DMS79 treated with DMSO at 0.1 percent for 48 hours (cell line): ENCODE measurements at regions not wholly inside any gene's neighbourhood (a gene's known extent, or its start where the extent isn't known, plus 50 kb on each side); places are given as distances from the start of the nearest gene placed in this dataset.
"Not testable (repeated sequence)": the region's sequence is repeated elsewhere in the genome, so short reads cannot be mapped to it uniquely, and the experiment has no call there.

ENCODE experiments used
- DNase-seq: peaks from one replicate; lab custom pipeline; 2025; lab: John Stamatoyannopoulos, UW

DNA sequence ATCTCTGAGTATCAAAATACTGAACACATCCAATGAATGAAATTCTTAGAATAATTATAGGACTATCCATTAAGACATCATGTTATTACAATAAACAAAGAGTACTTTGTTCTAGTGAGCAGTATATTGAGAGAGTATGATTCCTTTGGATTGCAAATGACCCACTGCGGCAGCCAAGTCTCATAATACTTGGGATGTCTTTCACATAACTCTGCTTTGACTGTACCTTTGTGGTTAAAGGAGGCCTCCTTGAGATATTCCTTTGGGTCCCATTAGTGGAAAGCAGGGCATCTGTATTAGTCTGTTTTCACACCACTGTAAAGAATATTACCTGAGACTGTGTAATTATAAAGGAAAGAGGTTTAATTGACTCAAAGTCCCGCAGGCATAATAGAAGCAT, 593.8 kb downstream of the TRHDE start:
- DNase-seq = no peak

DNA sequence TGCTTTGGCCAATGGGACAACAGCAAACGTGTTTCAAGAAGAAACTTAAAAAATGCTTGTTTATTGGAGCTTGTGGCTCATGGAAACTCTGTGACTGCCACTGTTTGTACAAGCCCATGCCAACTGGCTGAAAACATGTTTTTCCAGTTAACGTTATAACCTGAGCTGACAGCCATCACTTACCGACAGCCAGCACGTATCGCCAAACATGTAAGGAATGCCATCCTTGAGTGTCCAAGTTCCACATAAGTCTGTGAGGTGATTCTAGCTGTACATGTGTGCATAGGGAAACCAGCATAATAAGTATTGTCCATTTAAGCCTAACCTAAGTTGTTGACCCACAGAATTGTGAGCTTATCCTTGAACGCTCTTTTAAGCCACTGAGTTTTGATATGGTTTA, 596.9 kb downstream of the TRHDE start:
- no peak for DNase-seq

DNA sequence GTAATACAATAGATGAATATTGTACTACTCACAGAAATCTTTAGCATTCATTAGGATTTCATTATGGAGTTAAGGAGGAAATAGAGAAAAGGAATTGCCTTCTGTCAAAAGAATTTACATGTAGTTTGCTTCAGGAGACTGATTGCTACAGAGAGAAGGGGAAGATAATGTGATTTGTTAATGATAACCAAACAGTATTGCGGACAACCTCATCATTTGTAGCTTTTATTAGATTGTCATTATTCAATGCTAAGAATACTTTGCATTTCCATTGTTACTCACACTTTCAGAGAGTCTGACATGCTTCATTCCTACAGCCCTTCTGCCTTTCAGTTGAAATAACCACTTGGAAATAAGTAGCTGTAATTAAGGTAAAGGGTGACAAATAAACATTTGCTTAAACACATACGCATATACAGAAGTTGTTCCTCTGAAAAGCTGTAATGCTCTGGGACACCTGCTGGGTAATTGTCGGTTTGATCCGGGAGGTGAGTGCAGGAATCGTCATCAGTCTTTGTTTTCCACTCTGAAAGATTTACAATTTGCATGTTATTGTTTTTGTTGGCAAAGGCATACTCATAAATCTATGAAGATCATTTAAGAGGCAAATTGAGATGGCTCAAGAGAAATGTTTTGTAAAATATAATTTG, 600.2 kb downstream of the TRHDE start:
- no peak for DNase-seq

DNA sequence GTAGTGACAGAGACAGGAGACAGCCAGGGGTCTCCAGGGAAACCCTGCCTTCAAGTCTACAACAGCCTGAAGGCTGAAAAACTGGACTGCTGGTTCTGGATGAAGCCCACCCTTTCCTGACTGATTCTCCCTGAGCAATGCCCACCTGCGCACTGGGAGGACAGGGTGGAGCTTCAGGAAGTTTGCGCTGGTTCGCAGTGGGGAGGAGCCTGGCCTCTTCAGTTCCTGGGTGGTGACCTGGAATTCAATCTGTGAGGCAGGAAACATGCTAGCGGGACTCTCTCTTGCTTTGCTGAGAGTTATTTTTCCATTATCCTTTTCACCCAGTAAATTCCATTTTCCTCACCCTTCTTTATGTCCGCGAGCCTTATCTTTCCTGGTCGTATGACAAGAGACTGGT, 600.8 kb downstream of the TRHDE start:
- DNase-seq = no peak

DNA sequence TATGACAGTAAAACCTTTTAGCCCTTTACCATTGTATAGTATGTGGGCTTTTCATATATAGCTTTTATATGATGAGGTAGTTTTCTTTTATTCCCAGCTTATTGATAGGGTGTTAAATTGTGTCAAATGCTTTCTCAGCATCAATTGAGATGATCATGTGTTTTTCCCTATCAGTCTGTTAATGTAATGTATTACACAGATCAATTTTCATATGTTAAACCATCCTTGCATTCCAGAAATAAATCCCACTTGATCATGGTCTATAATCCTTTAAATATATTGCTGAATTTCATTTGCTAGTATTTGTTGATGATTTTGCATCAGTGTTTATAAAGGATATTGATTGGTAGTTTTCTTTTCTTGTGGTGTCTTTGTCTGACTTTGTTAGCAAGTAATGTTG, 603.9 kb downstream of the TRHDE start:
- DNase-seq = no peak

DNA sequence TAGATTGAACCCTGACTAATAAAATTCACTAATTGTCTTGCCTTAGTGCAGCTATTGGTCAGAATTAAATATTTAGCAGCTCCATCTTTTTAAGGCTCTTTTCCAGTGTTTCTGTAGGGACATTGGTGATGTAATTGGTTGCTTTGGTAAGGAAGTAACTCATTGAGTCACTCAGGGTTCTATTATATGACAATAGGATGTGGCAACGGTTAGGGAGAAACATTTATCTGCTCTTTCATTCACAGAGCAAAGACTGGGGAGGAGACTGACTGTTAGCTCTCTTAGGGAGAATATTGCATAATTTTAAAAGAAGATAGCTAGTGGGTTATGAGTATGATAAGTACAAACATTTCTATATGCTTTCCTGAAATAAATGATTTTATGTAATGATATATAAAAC, 616.5 kb downstream of the TRHDE start:
- DNase-seq = no peak

DNA sequence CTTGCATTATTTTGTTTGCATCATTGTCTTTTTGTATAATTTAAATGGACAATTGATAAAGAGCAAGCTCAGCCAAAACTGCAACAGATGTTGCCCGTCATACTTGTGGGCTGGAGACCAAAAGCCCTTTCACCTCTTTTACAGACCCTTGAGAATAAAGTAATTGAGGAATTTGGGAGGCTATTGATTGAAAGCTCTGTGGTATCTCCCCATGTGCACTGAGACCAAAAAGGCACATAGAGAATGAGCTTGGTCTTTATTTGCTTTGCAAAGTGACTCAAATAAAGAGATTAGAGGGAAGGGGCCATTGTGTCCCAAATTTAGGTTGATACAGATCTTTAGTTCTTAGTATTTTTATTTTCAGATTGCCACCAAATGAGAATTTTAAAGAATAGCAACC, 617.6 kb downstream of the TRHDE start:
- DNase-seq = no peak

DNA sequence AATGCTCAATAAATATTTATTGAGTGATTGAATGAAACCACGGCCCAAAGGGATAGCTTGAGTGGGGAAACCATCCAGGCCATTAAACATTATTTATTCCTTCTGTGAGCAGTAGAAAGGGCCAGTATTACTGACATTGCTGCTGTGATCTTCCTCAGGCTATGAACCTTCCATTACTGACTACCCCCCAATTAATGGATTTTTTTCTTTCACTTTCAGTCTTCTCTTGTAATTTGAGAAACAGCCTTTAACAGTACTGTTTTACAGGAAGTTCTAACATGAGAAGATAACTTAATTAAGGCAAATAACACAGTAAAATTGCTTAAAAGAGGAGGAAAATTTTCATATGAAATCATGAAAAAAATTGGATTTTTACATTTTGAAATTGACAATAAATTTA, 629.5 kb downstream of the TRHDE start:
- no peak for DNase-seq

DNA sequence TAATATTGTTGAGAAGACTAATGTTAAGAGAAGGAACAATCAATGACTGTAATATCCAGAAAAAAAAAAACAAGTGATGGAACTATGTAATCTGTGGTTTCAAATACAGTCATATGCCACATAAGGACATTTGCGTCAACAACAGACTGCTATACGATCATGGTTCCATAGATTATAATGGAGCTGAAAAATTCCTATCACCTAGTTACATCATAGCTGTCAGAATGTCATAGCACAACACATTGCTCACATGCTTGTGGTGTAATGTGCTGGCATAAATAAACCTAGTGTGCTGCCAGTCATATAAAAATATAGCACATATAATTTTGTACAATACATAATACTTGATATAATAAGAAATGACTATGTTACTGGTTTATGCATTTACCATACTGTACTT, 653.5 kb downstream of the TRHDE start:
- no peak for DNase-seq

DNA sequence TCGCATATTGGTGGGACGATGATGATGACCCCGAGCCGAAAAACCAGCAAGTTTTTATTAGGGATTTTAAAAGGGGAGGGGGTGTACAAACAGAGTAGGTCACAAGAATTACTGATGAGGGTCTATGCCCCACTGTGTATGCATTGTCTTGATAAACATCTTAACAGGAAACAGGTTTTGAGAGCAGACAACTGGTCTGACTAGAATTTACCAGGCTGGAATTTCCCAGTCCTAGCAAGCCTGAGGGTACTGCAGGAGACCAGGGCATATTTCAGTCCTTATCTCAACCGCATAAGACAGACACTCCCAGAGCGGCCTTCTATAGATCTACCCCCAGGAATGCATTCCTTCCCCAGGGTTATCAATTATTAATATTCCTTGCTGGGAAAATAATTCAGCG, 659.7 kb downstream of the TRHDE start:
- DNase-seq = not testable (repeated sequence)

DNA sequence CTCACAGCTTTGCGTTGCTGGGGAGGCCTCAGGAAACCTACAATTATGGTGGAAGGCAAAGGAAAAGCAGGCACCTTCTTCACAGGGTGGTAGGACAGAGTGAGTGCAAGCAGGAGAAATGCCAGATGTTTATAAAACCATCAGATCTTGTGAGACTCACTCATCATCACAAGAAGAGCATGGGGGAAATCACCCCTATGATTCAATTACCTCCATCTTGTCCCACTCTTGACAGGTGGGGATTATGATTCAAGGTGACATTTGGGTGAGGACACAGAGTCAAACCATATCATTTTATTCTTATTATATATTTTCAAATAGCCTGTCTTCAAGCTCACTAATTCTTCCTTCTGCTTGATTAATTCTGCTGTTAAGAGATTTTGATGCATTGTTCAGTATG, 665.3 kb downstream of the TRHDE start:
- DNase-seq = no peak

DNA sequence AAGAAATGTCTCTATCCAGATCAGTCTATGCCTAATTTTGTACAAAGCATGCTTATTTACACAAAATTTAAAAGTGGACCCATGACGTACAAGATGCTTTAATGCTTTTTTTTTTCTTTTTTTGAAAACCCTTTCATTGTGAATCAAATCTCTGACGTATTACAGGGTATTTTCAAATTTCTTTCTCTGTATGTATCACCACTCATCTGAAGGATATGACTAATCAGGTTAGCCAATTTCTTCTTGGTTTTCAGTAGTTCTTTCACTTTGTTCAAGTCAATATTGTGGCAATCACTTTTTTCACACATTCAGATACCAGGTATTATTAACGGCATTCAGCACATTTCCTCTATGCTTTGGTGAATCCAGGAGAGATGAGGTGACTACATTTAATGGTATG, 685.3 kb downstream of the TRHDE start:
- no peak for DNase-seq

DNA sequence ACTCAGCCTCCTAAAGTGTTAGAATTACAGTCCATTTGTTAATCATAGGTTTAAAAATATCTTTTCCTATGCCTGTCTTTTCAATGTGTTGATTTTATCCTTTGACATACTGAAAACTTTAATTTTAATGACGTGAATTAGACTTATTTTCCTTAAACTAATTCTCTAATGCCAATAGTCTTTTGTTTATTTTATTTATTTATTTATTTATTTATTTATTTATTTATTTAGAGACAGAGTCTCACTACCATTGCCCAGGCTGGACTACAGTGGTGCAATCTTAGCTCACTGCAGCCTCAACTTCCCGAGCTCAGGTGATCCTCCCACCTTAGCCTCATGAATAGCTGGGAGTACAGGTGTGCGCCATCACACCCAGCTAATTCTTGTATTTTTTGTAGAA, 694.5 kb downstream of the TRHDE start:
- no peak for DNase-seq

DNA sequence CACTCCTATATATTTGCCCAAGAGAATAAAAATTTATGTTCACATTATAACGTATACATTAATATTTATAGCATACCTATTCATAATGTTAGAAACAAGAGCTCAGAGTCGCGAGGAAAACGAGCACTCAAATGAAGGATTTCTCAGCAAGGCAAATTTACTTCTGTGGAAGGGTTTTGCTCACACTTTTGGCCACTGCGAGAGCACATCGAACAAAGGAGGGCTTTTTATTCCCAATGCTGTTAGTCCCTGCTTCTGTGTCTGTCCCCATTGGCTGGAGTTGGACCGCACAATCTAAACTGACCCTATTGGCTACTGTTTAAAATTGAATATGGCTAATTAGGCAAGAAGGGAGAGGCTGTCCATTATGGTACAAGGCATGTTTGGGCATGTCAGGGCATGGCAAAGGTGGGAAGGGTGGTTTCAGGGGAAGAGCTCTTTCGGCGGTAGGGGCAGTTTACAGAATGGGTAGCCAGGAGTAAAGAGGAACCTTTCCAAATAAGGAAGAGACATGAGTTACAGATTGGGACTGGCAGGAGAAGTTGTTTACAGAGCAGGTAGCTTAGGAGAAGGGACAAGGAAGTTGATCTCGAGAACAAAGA, 702.9 kb downstream of the TRHDE start:
- DNase-seq = no peak

DNA sequence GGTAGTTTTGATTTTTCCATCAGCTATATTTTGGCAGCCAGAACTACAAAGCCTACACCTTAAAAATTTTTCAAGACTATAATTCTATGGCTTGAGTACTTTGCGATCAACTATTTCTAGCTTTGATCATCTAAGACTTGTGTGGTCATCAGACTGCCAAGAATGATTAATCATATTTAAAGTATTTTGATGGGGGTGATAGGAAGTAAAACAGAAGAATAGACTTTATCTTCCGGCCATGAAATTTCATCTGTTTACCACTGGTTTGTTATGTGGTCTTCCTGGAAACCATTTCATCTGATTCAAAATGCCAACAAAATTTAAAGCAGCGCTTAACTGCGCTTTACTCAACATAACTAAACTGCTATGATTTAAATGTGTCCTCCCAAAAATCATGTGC, 706.8 kb downstream of the TRHDE start:
- no peak for DNase-seq

DNA sequence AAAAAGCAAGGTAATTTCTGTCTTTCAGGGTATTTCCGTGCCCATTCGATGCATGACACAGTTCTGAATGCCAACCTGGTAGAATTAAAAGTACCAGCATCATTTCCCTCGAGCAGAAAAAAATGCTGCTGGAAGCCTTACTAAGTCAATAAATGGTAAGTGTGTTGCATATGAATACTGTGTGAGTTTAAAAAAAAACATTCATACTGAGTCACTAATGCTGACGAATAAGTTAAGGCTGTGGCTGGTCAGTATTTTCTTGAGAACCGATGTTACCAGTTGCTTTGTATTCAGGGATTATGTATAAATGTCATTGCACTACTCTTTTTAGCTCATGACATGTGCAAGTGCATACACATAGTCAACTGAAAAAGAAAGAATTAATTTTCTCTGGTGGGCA, 710.2 kb downstream of the TRHDE start:
- DNase-seq = no peak

DNA sequence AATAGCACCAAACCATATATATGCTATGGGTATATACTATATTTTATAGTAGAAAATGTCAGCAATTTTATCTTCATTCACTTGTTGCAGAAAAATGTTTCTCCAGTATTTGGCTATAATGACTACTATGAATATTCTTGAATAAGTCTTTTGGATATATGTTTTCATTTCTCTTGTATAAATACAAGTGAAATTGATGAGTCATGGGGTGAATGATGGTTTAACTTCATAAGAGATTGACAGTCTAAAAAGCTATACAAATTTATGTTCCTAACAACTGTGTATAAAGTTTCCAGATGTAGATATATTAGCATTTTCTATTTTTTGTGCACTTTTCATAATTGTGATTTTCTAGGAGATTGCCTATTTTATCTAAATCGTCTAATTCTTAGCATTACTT, 714.8 kb downstream of the TRHDE start:
- DNase-seq = no peak

DNA sequence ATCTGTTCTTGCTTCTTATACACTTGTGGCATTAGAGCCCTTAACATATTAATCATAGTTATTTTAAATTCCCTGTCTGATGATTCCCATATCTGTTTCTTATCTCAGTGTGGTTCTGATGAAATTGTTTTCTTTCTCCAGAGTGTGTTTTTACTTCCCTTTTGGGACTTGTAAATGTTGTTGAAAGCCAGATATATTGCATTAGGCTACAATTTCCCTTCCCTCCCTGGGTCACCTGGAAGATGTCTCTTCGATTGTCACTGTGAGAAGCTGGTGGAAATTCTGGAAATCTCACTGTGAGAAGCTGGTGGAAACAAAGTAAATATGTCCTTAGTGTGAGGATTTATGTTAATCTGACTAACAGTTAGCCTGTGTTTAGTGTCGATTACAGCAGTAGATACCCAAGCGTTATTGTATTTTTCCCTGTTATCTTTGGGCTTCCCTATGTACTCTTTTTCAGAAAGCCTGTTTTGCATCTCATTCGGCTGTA, 717.3 kb downstream of the TRHDE start:
- no peak for DNase-seq

DNA sequence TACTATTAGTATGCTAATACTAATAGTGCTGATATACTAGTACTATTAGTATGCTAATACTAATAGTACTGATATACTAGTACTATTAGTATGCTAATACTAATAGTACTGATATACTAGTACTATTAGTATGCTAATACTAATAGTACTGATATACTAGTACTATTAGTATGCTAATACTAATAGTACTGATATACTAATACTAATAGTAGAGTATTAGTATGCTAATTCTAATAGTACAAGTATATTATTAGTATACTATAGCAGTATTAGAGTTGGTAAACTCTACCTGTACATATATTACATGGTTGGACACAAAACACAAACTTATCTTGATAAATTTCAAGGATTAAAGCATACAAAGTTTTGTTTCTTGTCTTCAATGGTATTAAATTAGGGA, 722.9 kb downstream of the TRHDE start:
- not testable (repeated sequence) for DNase-seq

DNA sequence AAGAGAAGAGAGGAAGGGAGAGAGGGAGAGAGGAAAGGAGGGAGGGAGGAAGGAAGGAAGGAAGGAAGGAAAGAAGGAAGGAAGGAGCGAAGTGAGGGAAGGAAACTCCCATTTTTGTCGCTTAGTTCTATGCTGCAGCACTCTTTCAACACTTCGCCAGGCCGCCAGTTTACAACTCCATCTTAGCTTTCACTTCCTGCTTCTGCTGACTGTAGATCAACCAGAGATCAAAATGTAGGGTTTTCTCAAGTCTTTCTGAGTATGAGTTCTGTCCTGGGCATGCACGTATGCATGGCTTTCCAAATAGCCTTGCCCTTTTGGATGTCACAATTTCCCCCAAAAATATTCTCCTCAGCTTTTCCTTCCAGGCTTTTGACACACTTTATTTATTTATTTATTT, 723.4 kb downstream of the TRHDE start:
- no peak for DNase-seq

DNA sequence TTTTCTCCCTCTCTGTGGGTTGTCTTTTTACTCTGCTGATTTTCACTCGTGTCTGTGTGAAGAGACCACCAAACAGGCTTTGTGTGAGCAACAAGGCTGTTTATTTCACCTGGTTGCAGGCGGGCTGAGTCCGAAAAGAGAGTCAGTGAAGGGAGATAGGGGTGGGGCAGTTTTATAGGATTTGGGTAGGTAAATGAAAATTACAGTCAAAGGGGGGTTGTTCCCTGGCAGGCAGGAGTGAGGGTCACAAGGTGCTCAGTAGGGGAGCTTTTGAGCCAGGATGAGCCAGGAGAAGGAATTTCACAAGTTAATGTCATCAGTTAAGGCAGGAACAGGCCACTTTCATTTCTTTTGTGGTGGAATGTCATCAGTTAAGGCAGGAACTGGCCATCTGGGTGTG, 729.6 kb downstream of the TRHDE start:
- DNase-seq = not testable (repeated sequence)

DNA sequence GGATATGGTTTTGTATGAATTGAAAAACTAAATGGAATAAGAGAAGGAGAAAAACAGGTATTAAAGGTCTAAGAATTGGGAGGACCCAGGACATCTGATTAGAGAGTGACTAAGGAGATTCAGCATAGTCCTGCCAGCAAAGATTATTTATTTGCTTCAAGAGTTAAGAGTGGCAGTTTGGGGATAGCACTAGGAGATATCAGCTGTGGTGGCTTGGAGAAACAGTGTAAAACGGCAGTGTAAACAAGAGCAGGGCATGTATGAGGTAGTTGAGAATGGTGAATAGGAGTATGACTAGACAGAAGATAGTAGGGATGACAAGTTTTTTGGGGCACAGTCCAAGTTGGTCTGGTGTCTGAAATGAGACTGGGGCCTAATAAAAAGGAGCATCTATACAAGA, 730.3 kb downstream of the TRHDE start:
- not testable (repeated sequence) for DNase-seq

DNA sequence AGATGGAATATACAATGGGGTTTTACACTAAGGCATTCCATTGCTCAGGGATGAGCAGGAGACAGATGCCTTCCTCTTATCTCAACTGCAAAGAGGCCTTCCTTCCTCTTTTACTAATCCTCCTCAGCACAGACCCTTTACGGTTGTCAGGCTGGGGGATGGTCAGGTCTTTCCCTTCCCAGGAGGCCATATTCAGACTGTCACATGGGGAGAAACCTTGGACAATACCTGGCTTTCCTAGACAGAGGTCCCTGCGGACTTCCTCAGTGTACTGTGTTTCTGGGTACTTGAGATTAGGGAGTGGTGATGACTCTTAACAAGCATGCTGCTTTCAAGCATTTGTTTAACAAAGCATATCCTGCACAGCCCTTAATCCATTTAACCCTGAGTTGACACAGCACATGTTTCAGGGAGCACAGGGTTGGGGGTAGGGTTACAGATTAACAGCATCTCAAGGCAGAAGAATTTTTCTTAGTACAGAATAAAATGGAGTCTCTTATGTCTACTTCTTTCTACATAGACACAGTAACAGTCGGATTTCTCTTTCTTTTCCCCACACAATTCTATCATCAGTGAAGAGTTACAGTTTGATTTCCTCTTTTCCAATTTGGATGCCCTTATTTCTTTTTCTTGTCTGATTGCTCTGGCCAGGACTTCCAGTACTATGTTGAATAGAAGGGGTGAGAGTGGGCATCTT, 737.1 kb downstream of the TRHDE start:
- not testable (repeated sequence) for DNase-seq

DNA sequence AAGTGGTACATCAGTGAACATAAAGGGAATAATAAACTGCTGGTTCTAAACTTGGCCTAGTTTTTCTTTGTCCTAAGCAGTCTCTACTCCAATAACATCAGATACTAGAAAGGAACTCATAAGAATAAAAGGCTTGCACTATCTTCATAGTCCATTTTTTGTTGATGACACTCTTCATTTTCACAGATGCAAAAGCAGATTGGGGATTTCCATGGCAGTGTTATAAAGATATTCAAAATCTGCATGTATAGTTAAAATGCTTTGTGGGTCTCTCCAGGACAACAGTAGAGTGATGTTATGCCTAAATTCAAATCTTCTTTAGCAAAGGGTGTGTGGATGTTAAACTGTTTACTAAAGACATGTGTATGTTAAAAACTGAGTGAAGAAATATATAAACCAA, 745.8 kb downstream of the TRHDE start:
- no peak for DNase-seq
